ENCODE measurements at regions not wholly inside any gene's neighbourhood (a gene's known extent, or its start where the extent isn't known, plus 50 kb on each side); places are given as distances from the start of the nearest gene placed in this dataset.

DNA sequence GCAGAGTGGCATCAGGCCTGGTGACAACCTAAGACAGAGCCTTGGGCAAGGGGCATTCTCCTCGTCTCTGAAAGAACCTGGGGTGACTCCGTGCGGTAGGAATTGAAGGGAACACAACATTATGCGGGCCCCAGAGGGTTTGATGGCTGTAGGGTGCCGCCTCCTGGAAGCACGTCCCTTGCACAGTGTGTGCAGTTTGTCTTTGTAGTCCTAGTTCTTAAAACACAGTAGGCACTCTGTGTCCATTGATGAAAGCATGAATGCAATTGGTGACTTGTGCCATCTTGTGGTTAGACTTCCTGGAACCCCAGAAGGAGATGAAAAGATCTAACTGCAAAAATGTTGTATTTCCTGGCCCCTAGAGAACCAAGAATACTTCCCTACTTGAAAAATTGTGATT lies 279.8 kb downstream of the UTP18 start:
- peak in 36 of 56 donors; percentile 0 to 80 (median 30) for DNase-seq

DNA sequence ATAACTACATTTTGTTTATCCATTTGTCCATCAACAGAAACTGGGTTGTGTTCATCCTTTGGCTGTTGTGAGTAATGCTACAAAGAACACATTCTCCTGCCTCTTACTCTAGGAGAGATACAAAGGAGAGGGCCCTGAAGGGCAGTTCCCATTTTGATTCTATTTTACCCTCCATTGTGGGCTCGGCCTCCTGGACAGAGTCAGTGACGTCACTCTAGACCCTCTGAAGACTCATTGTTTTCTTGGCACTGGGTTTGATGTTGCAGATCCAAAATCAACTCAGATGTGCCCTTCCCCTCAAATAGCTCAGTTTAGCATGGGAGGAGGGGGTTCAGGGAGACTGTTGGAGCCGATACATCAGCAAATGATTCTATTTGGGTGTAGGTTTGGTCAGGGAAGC lies 280.9 kb downstream of the UTP18 start:
- no peak for DNase-seq

DNA sequence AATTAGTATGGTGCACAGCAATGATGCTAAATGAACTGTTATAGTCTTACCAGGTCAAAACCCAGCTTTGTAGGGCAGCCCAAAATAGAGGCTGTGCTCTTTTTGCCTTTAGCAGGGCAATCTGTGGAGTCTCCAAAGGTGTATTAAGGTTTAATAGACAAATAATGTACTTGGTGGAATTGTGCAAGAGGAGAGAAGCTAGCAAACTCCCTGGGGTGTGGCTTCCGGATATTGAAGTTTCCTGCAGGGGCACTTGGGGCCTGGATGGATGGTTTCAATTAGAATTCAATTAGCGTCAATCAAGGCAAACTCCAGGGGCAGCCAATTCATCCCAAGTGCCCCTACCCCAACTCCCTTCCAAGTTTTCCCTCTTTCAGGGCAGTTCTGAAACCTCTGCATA lies 285.8 kb downstream of the UTP18 start:
- no peak for DNase-seq

DNA sequence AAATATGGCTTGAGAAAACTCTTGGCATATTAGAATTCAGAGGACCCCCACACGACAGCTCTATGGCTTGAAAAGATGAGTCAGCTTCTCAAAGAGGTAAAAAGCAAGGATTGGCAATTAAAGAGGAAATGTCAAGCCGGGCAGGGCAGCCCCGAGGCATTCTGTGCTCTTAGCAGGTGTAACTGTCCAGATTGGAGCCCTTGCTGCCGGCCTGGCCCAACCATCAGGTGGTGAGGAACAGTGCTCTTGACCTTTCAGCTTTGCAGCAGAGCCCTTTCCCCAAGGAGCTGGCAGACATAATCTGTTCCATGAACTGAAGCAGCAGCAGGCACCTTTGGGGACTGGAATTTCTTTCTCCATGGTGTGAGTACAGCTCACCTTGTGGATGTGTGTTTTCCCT lies 287.8 kb downstream of the UTP18 start:
- no peak for DNase-seq

DNA sequence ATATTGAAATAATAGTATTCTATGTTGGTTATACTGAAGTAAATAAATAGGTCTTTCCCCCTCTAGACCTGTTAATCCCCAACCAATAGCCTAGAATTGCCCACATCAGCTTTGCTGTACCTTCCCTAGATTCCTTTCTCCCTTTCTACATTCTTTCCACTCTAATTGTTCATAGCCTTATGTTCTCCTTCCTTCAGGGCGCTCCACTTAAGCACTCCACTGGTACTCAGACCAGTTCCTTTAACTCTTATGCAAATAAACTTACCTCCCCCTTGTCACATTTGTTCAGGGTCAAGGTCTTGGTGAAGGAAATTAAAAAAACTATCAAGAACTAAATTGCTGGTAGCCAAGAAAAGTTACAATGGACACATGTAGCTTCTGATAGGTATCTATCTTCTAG lies 294.8 kb downstream of the UTP18 start:
- no peak for DNase-seq

DNA sequence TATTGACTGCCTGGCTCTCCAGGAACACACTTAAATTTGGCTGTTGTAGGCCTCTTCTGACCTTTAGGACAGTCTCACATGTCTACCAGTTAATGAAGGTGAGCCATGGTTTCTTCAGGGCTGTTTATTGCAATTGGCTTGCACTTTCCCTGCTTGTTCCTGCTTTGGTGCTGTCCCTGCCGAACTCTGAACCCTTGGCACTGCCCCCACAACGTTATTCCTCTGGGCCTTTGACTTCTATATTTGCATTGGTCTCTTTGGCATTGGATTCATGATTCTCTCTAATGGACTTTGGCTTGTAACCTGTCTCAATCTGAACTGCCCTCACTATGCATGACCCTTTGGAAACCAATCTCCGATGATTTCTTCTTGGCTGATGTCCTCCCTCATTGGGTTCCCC lies 299.4 kb downstream of the UTP18 start:
- DNase-seq: no peak

DNA sequence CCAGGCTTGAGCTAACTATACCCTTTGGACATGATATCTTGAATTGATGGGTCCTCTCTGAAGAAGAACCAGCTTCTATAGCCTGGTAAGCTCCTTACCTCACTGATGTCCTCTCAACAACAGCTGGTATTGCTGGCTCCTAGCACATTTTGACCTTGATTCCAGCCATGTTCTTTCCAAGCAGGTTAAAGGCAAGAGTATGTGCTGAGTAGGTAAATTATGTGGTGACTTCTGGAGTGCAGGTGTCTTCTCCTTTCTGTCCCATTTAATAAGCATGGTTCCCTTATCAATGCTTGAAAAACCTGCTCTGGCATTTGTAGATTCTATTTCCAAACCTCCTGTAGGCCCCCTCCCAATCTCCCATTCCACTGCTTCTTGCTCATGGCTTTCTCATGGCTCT lies 300.1 kb downstream of the UTP18 start:
- no peak for DNase-seq

DNA sequence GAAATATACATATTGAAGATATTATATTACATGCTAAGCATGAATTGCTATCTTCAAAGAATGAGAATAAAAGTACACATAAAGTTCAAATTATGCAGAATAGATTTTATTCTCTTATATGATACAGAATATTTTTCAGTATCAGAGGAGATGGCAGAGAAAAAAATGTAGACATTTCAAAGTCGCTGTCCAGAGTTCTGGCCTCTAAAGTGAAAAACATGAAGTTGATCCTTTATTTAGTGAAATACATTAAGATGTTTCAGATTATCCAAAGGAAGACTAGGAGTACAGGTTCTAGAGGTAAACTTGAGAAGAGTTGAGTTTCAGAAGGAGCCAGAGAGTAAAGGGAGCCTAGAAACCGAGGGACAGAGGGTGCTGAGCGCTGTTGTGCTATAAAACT lies 303.6 kb downstream of the UTP18 start:
- DNase-seq: no peak

DNA sequence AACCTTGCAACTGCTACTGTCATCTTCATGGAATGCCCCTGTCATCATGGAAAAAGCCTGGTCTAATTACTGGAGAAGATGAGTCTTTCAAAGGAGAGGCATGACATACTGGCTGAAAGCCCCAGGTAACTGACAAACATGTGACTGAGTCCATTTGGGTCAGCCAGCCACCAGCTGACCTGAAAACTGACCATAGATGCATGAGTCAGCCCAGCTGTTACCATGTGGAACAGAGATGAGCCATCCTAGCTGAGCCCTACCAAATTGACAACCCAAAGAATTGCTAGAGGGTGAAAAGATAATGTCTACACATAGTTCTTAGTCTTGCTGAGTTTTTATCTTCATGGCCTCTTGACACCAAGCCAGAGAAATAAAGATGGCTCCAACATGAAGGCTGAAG lies 311.8 kb downstream of the UTP18 start:
- DNase-seq: no peak

Measured in amygdala (tissue), 56 donors.